Posterior vena cava (tissue), 2 donors: ENCODE measurements at regions not wholly inside any gene's neighbourhood (a gene's known extent, or its start where the extent isn't known, plus 50 kb on each side); places are given as distances from the start of the nearest gene placed in this dataset.

ENCODE experiments used
- DNase-seq: peaks from one replicate; pipeline ENCODE4 v3.0.0-alpha.2; 2020; ENCODE audit warnings: low spot score
- intact Hi-C, 2 donors: fragments of 100-400 bp; cut with DNase I; formaldehyde crosslinking; loops; one replicate each; pipeline versions ENCODE4 v1.14.1 to v1.14.2; 2022 to 2023
- donor health status: DM: yes; HTN: yes; CAD: no.
- donor health status: DM: yes; HTN: yes; CAD: no.

DNA sequence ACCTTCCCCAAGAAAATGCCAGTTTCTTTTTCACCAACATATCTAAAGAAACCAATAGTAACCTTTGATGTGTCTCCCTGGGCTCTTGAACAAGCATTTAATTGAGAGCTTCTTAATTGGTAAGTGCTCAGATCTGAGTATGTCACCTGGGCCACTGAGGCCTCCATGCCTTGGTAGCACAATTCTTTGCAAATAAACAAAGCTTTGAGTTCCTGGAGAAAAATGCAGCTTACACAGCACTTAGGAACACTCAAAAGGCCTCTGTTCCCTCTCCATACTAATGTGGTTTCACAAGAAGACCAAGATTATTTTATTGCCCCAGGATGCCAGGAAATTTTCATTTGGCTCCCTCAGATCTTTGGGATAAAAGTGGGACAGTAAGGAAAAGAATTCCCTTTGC is 217.6 kb upstream of the CEP162 start:
- intact Hi-C loops, result no loop called here
- no peak for DNase-seq

- peak; percentile 57 for DNase-seq
- intact Hi-C loops, result no loop called here
Observed at GRCh38 chr6:84442208-84442607, 214.8 kb upstream of the CEP162 start.

DNA sequence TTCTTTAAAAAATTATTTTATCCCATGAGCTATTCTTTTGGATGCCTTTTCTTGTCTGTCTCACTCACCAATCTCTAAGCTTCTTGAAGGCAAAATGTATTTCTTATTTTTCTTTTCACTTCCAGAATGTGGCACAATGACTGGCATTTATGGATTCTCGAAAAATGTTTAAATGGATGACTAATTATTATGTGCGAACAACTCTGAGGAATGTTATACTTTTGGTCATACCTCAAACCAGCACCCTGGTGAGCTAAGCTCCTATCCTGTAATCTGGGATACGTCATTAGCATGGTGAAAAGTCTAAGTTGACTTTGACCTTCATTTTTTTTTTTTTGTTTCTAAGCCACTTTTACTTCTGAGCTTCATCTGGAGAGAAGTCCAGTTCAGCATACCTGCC is 214.0 kb upstream of the CEP162 start:
- no peak for DNase-seq

GRCh38 chr6:84434550-84434949 is 207.1 kb upstream of the CEP162 start:
- DNase-seq, result no peak
- intact Hi-C loops, result no loop called here

More for the DNA sequence above, 214.0 kb upstream of the CEP162 start:
- intact Hi-C loops, result no loop called here

DNA sequence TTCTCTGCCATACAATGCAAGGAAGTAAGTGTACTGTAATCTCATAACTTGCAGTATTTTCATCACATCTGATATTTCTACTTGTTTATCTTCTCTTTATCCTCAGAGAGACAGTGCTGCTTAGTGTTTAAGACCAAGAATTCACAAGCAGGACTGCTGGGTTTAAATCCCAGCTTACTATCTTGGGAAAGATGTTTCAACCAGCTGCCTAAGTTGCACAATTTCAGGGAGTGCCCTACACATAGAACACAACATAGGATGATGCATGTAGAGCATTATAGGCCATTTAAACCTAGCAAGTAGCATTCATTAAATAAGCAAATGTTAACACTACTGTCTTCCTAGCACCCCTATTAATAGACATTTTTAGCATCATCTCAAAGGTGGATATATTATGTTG is 205.2 kb upstream of the CEP162 start:
- intact Hi-C loops, result no loop called here
- no peak for DNase-seq

DNA sequence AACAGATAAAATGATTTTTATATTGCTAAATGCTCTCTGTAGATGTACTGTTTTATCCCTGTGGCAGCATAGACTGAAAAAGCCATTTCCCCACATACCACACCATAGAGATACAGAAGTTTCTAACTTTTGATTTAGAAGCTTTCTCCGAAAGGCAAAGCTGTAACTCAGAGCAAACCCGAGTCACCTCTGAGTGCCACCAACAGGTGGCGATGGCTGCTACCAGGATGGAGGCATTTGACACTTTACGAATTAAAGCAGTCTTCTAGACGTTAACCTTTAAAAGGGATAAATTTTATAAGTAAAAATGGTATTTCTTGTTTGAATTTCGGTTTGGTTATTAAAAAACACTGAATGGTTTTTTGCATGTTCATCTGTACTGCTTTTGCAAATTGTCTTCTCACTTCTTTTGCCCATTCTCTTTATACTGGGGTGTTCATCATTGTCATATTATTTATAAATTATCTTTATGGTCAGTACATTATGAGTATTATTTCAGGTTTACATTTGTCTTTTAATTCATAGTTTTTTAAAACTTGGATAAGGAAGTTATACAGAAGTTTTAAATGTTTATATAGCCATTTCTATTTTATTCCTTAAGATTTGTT is 201.0 kb upstream of the CEP162 start:
- intact Hi-C loops, result loop anchor here (5.0 to 10.0 kb wide), 4 partner anchors 126 to 699 kb away; partner anchors contain the start of gene TBX18 (in 1 of the 2)
- peak; percentile 86 for DNase-seq

DNA sequence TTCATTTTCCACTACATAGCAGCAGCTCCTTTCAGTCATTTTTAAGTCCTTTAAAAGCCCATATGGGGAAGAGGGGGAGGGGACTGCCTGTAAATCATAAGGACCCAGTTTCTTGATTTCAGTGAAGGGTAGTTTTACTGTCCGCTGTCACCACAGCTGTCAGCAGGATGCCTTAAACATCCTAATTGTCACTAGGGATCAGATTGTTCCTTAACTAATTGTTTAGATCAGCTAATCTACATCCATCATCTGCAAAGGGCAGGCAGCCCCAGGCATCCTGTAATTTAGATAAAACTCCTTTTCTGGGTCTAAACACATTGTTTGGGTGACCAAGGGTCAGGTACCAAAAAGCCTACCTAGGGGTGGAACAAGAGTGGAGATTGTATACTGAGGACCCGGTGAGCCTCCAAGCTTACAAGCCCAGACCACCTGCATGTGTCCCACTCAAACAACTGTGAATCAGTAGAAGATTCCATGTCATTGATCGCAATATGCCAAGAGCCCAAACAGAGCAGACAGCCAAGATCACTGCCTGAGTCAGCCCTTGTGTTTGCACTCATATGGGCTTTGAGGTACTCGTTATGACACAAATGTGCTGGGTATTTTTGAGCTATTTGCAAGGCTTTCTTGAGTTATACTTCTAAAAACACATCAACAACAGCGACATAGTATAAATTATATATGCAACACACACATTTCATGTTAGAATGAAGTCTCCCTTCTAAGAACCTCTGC is 198.7 kb upstream of the CEP162 start:
- no peak for DNase-seq
- intact Hi-C loops, result loop anchor here (5.0 to 10.0 kb wide), 4 partner anchors 129 to 701 kb away; partner anchors contain the start of gene TBX18 (in 1 of the 2)

- no peak for DNase-seq
- intact Hi-C loops, result loop anchor here (5.0 to 10.0 kb wide), 4 partner anchors 130 to 702 kb away; partner anchors contain the start of gene TBX18 (in 1 of the 2)
Observed at GRCh38 chr6:84424956-84425355, 197.5 kb upstream of the CEP162 start.

- peak; percentile 85 for DNase-seq
- intact Hi-C loops, result loop anchor here (10.0 kb wide), 3 partner anchors 132 to 352 kb away; partner anchors contain the start of gene TBX18 (in 1 of the 2)
Observed at GRCh38 chr6:84422380-84422968, 195.0 kb upstream of the CEP162 start.

DNA sequence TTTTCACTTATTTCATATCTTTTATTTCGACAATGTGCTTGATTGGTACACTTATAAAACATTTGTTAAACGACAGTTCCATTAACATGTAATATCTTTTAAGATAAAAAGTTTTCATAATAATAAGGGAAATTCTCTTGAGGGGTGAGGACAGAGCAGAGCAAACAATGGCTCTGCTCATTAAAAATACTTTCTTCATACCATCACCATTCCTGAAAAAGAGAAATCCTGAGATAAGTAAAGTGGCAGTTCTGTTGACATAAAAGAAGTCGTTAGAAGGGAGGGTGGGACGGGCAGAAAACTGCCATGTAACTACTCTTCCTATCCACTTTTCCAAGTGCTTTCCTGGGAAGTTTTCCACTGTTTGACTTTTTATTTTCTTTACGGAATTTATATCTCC is 193.6 kb upstream of the CEP162 start:
- intact Hi-C loops, result loop anchor here (10.0 kb wide), 3 partner anchors 134 to 354 kb away; partner anchors contain the start of gene TBX18 (in 1 of the 2)
- no peak for DNase-seq

- intact Hi-C loops, result no loop called here
Observed at GRCh38 chr6:84417260-84417659, 189.8 kb upstream of the CEP162 start.

DNA sequence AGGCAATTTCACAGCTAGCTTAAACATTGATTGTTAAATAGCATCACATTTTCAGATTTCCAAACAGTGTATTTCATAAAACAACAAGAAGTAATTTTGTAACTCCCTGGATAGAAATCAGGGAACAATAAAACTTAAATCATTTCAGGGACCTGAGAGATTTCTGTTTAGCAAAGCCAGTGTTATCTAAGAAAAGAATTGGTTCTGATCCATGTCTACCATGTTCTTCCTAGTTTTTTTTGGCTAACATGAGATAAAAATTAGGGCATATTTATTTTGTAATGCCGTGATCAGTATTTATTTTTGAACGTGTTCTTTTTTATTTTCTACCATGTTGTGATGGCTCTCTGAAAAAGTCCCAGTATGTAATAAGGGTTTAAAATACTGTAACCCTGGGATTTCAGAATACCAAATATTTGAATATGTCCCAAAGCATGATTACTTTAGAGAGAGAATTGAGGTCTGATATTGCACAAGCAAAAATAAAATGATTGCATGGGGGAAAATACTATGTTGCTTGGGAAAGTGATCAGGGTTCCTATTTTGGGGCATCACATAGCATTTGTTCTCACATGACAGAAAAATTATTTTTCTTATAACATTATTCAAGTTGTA is 188.7 kb upstream of the CEP162 start:
- intact Hi-C loops, result no loop called here
- no peak for DNase-seq

More at GRCh38 chr6:84417260-84417659, 189.8 kb upstream of the CEP162 start:
- DNase-seq, result no peak

DNA sequence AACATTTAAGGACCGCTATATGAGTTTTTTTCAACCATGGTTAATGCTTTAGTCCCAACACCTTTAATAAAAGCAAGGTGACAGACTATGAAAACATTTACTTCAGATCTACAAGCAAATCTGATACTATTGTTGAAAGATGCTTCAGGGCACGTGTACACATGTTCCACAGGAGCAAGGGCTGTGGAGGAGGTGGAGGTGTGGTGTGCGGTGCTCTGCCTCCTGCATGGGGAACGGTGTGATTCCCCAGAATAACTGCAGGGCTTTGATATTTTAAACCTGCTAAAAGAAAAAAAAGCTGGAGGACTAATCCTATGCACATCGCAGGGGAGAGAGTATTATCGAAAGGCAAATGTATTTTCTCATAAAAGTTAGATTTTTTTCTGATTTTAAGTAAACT is 188.1 kb upstream of the CEP162 start:
- intact Hi-C loops, result no loop called here
- DNase-seq, result no peak

- DNase-seq, result no peak
- intact Hi-C loops, result no loop called here
Observed at GRCh38 chr6:84415068-84415467, 187.6 kb upstream of the CEP162 start.

- DNase-seq, result no peak
- intact Hi-C loops, result no loop called here
Observed at GRCh38 chr6:84414531-84414930, 187.1 kb upstream of the CEP162 start.

GRCh38 chr6:84411060-84411629 is 183.7 kb upstream of the CEP162 start:
- no peak for DNase-seq
- intact Hi-C loops, result no loop called here

GRCh38 chr6:84409911-84410310 is 182.5 kb upstream of the CEP162 start:
- DNase-seq, result no peak
- intact Hi-C loops, result no loop called here

- no peak for DNase-seq
- intact Hi-C loops, result no loop called here
Observed at GRCh38 chr6:84408028-84408427, 180.6 kb upstream of the CEP162 start.

DNA sequence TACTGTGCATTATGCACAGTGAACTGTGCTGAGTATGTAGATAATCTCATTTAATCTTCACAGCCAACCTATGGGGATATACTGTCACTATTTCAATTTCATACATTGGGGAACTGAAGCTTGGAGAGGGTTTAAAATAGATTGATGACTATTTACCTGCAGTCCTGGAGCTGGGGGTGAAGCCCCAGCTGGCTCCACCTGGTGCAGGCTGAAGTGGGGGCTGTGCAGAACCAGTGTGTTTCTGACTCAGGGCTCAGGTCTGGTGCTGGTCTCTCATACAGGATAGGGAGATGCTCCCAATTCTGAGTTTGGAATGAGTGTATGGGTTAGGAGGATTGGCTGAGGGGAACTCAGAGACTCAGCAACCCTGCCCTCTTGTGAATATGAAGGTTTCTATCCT is 176.1 kb upstream of the CEP162 start:
- no peak for DNase-seq
- intact Hi-C loops, result no loop called here

GRCh38 chr6:84399003-84399402 is 171.6 kb upstream of the CEP162 start:
- DNase-seq, result no peak
- intact Hi-C loops, result no loop called here
